K562 (cell line): ENCODE measurements at regions not wholly inside any gene's neighbourhood (a gene's known extent, or its start where the extent isn't known, plus 50 kb on each side); places are given as distances from the start of the nearest gene placed in this dataset.

Experiments
- ATAC-seq: fragments of 200-7000 bp; cut with Tn5 transposase; 3 replicates; pipeline ENCODE4 v1.9.1; 2020; ENCODE audit warnings: moderate library complexity
- BruUV-seq: library from RNA; stranded (reverse); fragments of 400-500 nt; replicated peaks from 2 replicates; lab custom pipeline; 2021; lab: Mats Ljungman, UMichigan
- CTCF ChIA-PET: fragments of 300-600 bp; formaldehyde crosslinking; extraction: SDS; loops from one replicate; lab custom pipeline; 2021; ENCODE audit warnings: low intra/inter-chr PET ratio; lab: Yijun Ruan, JAX
- POLR2A ChIA-PET: fragments of 300-600, 350-650 bp; sonication (Branson Sonifier 250); formaldehyde crosslinking; extraction: SDS; loops from one replicate; lab custom pipeline; 2021; ENCODE audit warnings: antibody characterized with exemption, inconsistent platforms; lab: Yijun Ruan, JAX
- DNase-seq, 4 experiments: peaks; one replicate each; pipeline versions ENCODE4 v3.0.0 to v3.0.0-alpha.2; 2011 to 2018; ENCODE audit warnings: low spot score in 3 of 4, mixed read lengths in 3 of 4; ENCODE audit errors: extremely low read depth in 1 of 4
- FAIRE-seq: peaks from 2 replicates; lab custom pipeline; 2011; peaks lifted over from hg19 to GRCh38; lab: Jason Lieb, UNC
- H2AFZ ChIP-seq: 2 replicates; pipeline ENCODE4 v1.6.0; 2011; ENCODE audit warnings: low read depth, low read length, control low read depth, inconsistent platforms
- H3K27ac ChIP-seq: fragments of 200-600 bp; 3 replicates; pipeline ENCODE4 v1.8.0; 2011; ENCODE audit warnings: low read depth, mild to moderate bottlenecking, control low read depth, inconsistent platforms, low read length, moderate library complexity, mixed read lengths; ENCODE audit errors: extremely low read depth
- H3K27me3 ChIP-seq, 2 experiments: fragments of 300-600 bp in 1 of 2; 2 replicates in 1 of 2; 3 replicates in 1 of 2; pipeline versions ENCODE4 v1.6.0 to v1.8.0; 2011; ENCODE audit warnings: inconsistent platforms in 2 of 2, low read length in 2 of 2, mild to moderate bottlenecking in 1 of 2, mixed read lengths in 1 of 2, moderate library complexity in 1 of 2; ENCODE audit not compliant: control insufficient read depth in 2 of 2, insufficient read depth in 2 of 2
- H3K36me3 ChIP-seq: fragments of 300-600 bp; 3 replicates; pipeline ENCODE4 v1.8.0; 2011; ENCODE audit warnings: mild to moderate bottlenecking, low read length, inconsistent platforms; ENCODE audit not compliant: control insufficient read depth, insufficient read depth
- H3K4me1 ChIP-seq, 2 experiments: fragments of 200-600 bp in 1 of 2; replicated peaks in 1 of 2; 2 replicates in 1 of 2; 3 replicates in 1 of 2; pipeline versions ENCODE4 v1.5.1 to v1.8.0; 2011; ENCODE audit warnings: inconsistent platforms in 2 of 2, low read length in 2 of 2, mild to moderate bottlenecking in 1 of 2, mixed read lengths in 1 of 2, moderate library complexity in 1 of 2; ENCODE audit not compliant: control insufficient read depth in 2 of 2, insufficient read depth in 2 of 2
- H3K4me2 ChIP-seq: 2 replicates; pipeline ENCODE4 v1.6.1; 2011; ENCODE audit warnings: low read length, control low read depth, inconsistent platforms, mixed read lengths; ENCODE audit not compliant: insufficient read depth
- H3K4me3 ChIP-seq: fragments of 200-600 bp; sonication (generic), shearing (Covaris generic); 2 replicates; pipeline ENCODE4 v1.5.1; 2016; ENCODE audit warnings: control low read depth, inconsistent platforms
- H3K79me2 ChIP-seq: fragments of 200-600 bp; 3 replicates; pipeline ENCODE4 v1.8.0; 2011; ENCODE audit warnings: low read length, inconsistent platforms; ENCODE audit not compliant: control insufficient read depth, insufficient read depth
- H3K9ac ChIP-seq, 2 experiments: 2 replicates each; pipeline versions ENCODE4 v1.6.0 to v1.6.1; 2011; ENCODE audit warnings: low read depth in 2 of 2, low read length in 2 of 2, control low read depth in 1 of 2, inconsistent platforms in 1 of 2, mild to moderate bottlenecking in 1 of 2, mixed read lengths in 1 of 2; ENCODE audit not compliant: insufficient read depth in 1 of 2
- H3K9me1 ChIP-seq: one replicate; pipeline ENCODE4 v1.6.0; 2011; ENCODE audit warnings: inconsistent platforms, mild to moderate bottlenecking, low read length, moderate library complexity; ENCODE audit not compliant: control insufficient read depth, insufficient read depth
- H3K9me3 ChIP-seq: replicated peaks from 2 replicates; pipeline ENCODE4 v1.5.1; 2011; ENCODE audit warnings: low read depth, low read length, inconsistent platforms; ENCODE audit not compliant: control insufficient read depth, insufficient read depth
- H4K20me1 ChIP-seq: replicated peaks from 2 replicates; pipeline ENCODE4 v1.6.1; 2011; ENCODE audit warnings: low read length, inconsistent platforms, mixed read lengths; ENCODE audit not compliant: control insufficient read depth, insufficient read depth
- CEBPB ChIP-seq: fragments of 450-650 bp; IDR thresholded peaks from 2 replicates; pipeline ENCODE4 v1.6.1; 2016; ENCODE audit warnings: missing genetic modification characterization, missing compliant biosample characterization
- CEBPG ChIP-seq, 3 experiments: fragments of 200-800 bp in 1 of 3; sonication (Bioruptor generic) in 1 of 3; sonication (generic) in 1 of 3; formaldehyde crosslinking in 1 of 3; IDR thresholded peaks in 2 of 3; conservative IDR thresholded peaks in 1 of 3; 2 replicates each; pipeline versions ENCODE4 v1.6.1 to v1.8.0; 2016 to 2022; ENCODE audit warnings: missing compliant biosample characterization in 2 of 3, missing genetic modification characterization in 2 of 3, mild to moderate bottlenecking in 1 of 3, missing genetic modification reagents in 1 of 3
- FOSL1 ChIP-seq: fragments of 200-800 bp; sonication (Bioruptor generic); conservative IDR thresholded peaks from 2 replicates; pipeline ENCODE4 v1.6.1; 2016; ENCODE audit warnings: missing genetic modification characterization, missing compliant biosample characterization
- GATAD2B ChIP-seq: fragments of 450-650 bp; IDR thresholded peaks from 2 replicates; pipeline ENCODE4 v1.6.1; 2017; ENCODE audit warnings: mild to moderate bottlenecking, borderline replicate concordance
- HMG20B ChIP-seq: fragments of 250-450 bp; sonication (Bioruptor Pico); IDR thresholded peaks from 2 replicates; pipeline ENCODE4 v1.5.0; 2021; ENCODE audit warnings: mild to moderate bottlenecking
- POLR2AphosphoS5 ChIP-seq: IDR thresholded peaks from 2 replicates; pipeline ENCODE4 v1.6.1; 2011; ENCODE audit warnings: mild to moderate bottlenecking, low read depth, low read length, moderate library complexity; ENCODE audit not compliant: control insufficient read depth, insufficient read depth
- RUNX1 ChIP-seq: sonication (generic); IDR thresholded peaks from 2 replicates; pipeline ENCODE4 v1.6.1; 2016; ENCODE audit warnings: antibody characterized with exemption, low read depth
- ZC3H8 ChIP-seq: fragments of 450-650 bp; IDR thresholded peaks from 2 replicates; pipeline ENCODE4 v1.6.1; 2017
- WGBS: fragments of 100-300 bp; shearing (Covaris generic); methylation state at CpG from one replicate; pipeline ENCODE4 v1.1.6; 2016; ENCODE audit warnings: low coverage, mixed read lengths; ENCODE audit not compliant: insufficient coverage; ENCODE audit errors: missing lambda C conversion rate; 5-methylcytosine and 5-hydroxymethylcytosine counted together
- in situ Hi-C: fragments of 300-500 bp; cut with MboI; formaldehyde crosslinking; loops from 4 replicates; pipeline ENCODE4 v1.15.0; 2018; ENCODE audit warnings: inconsistent platforms, mixed read lengths
- intact Hi-C: fragments of 100-400 bp; cut with micrococcal nuclease; formaldehyde crosslinking; loops from 2 replicates; pipeline ENCODE4 v1.14.2; 2022

GRCh38 chr5:123278284-123278683, 144.9 kb downstream of the CEP120 start:
- no peak for TF ChIP-seq FOSL1 (tag)
- TF ChIP-seq ZC3H8 = no peak
- TF ChIP-seq HMG20B (CRISPR knock-in tag) = no peak
- TF ChIP-seq POLR2AphosphoS5 = no peak
- 0 out of 2 replicates have a peak, but pooled peaks have one; percentile 11 for TF ChIP-seq CEBPB (tag)
- no peak for TF ChIP-seq GATAD2B
- TF ChIP-seq CEBPG (CRISPR knock-in tag; IDR thresholded peaks at IDR 0.05) = no peak
- TF ChIP-seq CEBPG (tag; conservative IDR thresholded peaks at IDR 0.05 in 1 of 2, IDR thresholded peaks at IDR 0.05 in 1 of 2) = 0 out of 4 replicates have a peak, but pooled peaks of 1 of the 2 experiments have one; percentile 17
- no peak for TF ChIP-seq RUNX1
- TF ChIP-seq, all 486 proteins: peak for 2
- CTCF ChIA-PET = no interaction called here
- no peak overlapping the region for H3K9ac ChIP-seq
- in situ Hi-C loops (no loop called here), intact Hi-C loops (no loop called here)
- H4K20me1 ChIP-seq = no peaks in the 10 kb centered on the region
- no peaks in the 10 kb centered on the region for H3K9me3 ChIP-seq
- no peak overlapping the region for H3K27ac ChIP-seq
- no TSS peak for BruUV-seq
- H3K27me3 ChIP-seq = peaks cover 8 to 9% of the 10 kb centered on the region in 2 experiments; a peak in 3 of 5 replicates
- H3K36me3 ChIP-seq = no peaks in the 10 kb centered on the region
- ATAC-seq (no peak; the same call in 2 of the 3 replicates), DNase-seq (no peak), FAIRE-seq (no peak)
- POLR2A ChIA-PET = interaction anchor here (0.6 kb wide), 1 partner anchor 960 kb away, joined by 3 read pairs; no protein-coding TSS in a partner anchor
- no peaks in the 10 kb centered on the region for H3K4me1 ChIP-seq
- WGBS = 0% methylated on average over 4 of the region's 5 CpGs
- no peaks in the 10 kb centered on the region for H3K9me1 ChIP-seq
- no peak overlapping the region for H3K4me2 ChIP-seq
- H3K79me2 ChIP-seq = no peaks in the 10 kb centered on the region
- no peak overlapping the region for H2AFZ ChIP-seq
- H3K4me3 ChIP-seq = no peak overlapping the region
